ENCODE measurements at regions not wholly inside any gene's neighbourhood (a gene's known extent, or its start where the extent isn't known, plus 50 kb on each side); places are given as distances from the start of the nearest gene placed in this dataset.

- no peak for TF ChIP-seq NFE2L2 (IDR thresholded peaks at IDR 0.05; ENCODE audit: low read length)
- TF ChIP-seq SCMH1 (CRISPR knock-in tag; IDR thresholded peaks at IDR 0.05; ENCODE audit: borderline replicate concordance): no peak
- TF ChIP-seq CTCF (CRISPR knock-in tag; IDR thresholded peaks at IDR 0.05): no peak
- TF ChIP-seq ZNF446 (CRISPR knock-in tag; IDR thresholded peaks at IDR 0.05): no peak
- TF ChIP-seq, protein P1, sequence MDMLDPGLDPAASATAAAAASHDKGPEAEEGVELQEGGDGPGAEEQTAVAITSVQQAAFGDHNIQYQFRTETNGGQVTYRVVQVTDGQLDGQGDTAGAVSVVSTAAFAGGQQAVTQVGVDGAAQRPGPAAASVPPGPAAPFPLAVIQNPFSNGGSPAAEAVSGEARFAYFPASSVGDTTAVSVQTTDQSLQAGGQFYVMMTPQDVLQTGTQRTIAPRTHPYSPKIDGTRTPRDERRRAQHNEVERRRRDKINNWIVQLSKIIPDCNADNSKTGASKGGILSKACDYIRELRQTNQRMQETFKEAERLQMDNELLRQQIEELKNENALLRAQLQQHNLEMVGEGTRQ (IDR thresholded peaks at IDR 0.05; ENCODE audit: low read depth, low read length): no peak
- TF ChIP-seq, protein P1 (CRISPR knock-in tag; IDR thresholded peaks at IDR 0.05; ENCODE audit: borderline replicate concordance): no peak
- no peak for TF ChIP-seq GABPA (IDR thresholded peaks at IDR 0.05; ENCODE audit: low read depth, low read length)
- TF ChIP-seq GABPA (CRISPR knock-in tag; IDR thresholded peaks at IDR 0.05; ENCODE audit: low read depth): no peak
- no peak for TF ChIP-seq ZNF224 (CRISPR knock-in tag; IDR thresholded peaks at IDR 0.05)
- no peak for TF ChIP-seq ZNF280B (CRISPR knock-in tag; IDR thresholded peaks at IDR 0.05; ENCODE audit: borderline replicate concordance)
- TF ChIP-seq ZNF225 (CRISPR knock-in tag; IDR thresholded peaks at IDR 0.05): no peak
- TF ChIP-seq SUZ12 (IDR thresholded peaks at IDR 0.05; ENCODE audit: low read depth, low read length): no peak
- TF ChIP-seq, protein P2, sequence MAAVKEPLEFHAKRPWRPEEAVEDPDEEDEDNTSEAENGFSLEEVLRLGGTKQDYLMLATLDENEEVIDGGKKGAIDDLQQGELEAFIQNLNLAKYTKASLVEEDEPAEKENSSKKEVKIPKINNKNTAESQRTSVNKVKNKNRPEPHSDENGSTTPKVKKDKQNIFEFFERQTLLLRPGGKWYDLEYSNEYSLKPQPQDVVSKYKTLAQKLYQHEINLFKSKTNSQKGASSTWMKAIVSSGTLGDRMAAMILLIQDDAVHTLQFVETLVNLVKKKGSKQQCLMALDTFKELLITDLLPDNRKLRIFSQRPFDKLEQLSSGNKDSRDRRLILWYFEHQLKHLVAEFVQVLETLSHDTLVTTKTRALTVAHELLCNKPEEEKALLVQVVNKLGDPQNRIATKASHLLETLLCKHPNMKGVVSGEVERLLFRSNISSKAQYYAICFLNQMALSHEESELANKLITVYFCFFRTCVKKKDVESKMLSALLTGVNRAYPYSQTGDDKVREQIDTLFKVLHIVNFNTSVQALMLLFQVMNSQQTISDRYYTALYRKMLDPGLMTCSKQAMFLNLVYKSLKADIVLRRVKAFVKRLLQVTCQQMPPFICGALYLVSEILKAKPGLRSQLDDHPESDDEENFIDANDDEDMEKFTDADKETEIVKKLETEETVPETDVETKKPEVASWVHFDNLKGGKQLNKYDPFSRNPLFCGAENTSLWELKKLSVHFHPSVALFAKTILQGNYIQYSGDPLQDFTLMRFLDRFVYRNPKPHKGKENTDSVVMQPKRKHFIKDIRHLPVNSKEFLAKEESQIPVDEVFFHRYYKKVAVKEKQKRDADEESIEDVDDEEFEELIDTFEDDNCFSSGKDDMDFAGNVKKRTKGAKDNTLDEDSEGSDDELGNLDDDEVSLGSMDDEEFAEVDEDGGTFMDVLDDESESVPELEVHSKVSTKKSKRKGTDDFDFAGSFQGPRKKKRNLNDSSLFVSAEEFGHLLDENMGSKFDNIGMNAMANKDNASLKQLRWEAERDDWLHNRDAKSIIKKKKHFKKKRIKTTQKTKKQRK (IDR thresholded peaks at IDR 0.05; ENCODE audit: low read length): no peak
- TF ChIP-seq HNF4G (IDR thresholded peaks at IDR 0.05; ENCODE audit: borderline replicate concordance, low read depth, low read length): no peak
- no peak for TF ChIP-seq HNF4G (CRISPR knock-in tag; IDR thresholded peaks at IDR 0.05; ENCODE audit: borderline replicate concordance, low read depth)
Measured at GRCh38 chr9:14985419-14985818, 75.2 kb upstream of the FREM1 start.

All from HepG2 (cell line).